ENCODE measurements at regions not wholly inside any gene's neighbourhood (a gene's known extent, or its start where the extent isn't known, plus 50 kb on each side); places are given as distances from the start of the nearest gene placed in this dataset.
"Not testable (repeated sequence)": the region's sequence is repeated elsewhere in the genome, so short reads cannot be mapped to it uniquely, and the experiment has no call there.

DNA sequence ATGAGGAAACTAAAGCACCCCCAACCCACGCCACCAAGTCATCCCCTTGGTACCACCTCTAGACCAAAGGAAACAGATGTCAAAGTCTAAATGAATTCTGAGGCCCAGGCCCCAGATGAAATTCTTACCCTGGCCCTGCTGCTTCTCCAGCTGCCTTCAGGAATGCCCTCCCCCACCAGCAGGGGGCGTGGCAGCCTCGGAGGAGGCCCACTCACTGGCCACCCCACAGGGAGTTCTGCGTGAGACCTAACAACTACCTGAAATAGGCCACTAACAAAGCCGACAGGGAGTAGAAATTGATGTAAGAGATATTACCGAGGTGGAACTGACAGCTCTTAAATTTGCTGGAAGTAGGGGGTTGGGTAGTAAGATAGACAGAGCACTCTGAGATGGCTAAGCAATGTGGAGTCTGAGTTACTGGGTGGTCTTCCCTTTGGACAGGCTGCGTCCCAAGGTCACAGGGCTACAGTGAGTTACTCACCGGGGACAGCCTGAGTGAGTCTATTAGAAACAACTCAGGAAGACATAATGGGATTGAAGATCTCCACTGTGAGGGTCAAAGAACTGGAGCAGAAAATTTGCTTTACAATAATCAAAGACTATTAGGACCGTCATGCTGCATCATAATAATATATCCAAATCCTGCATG is 240.7 kb downstream of the SHOX2 start:
- H3K27me3 Mint-ChIP-seq, result no peaks in the 10 kb centered on the region
- CTCF ChIA-PET, result interaction anchor here (0.7 to 1.9 kb wide), 4 partner anchors 12 to 666 kb away, joined by 3 to 7 read pairs (median 4); no protein-coding TSS in a partner anchor

DNA sequence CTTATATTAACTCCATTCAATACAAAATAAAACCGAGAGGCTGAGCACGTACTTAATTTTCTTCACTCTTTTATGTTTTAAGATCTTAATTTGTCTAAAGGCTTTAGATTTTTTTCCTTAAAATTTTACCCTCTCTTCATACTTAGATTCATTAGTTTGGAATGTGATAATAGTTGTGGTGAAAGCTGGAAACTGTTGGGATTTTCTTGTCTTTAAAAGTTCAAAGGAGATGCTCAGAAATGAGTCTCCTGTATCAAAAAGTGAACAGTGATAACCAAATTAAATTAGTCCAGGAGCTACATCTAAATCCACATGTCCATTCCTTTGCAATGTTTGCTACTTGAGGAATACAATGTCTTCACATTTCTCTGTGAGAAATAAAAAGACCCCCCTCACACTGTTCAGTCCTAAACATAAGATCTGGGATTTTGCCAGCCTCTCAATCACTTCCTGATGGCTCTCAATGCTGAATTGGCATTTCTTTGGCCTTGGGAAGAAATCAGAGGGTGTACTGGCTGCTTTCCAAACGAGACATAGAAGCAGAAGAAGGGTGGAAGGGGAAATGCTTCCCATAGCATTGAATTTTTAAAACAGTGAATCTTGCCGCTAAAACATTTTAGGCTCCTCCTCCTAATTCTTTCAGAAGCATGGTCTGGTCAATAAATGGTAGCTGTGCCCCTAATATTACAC is 245.0 kb downstream of the SHOX2 start:
- ChIA-PET POLR2A (no interaction called here), CTCF (no interaction called here)
- H3K9me3 Mint-ChIP-seq, result no peaks in the 10 kb centered on the region
- no peak for DNase-seq
- intact Hi-C loops (cut with micrococcal nuclease), result loop anchor here (10.0 kb wide), 1 partner anchor 674 kb away; no protein-coding TSS in a partner anchor
- no peaks in the 10 kb centered on the region for H3K27me3 Mint-ChIP-seq
- H3K4me3 Mint-ChIP-seq, result no peak overlapping the region
- H3K36me3 Mint-ChIP-seq, result no peaks in the 10 kb centered on the region
- no peaks in the 10 kb centered on the region for H3K4me1 Mint-ChIP-seq (ENCODE audit: low read depth)
- no peak overlapping the region for H3K27ac Mint-ChIP-seq

More for the DNA sequence above, 240.7 kb downstream of the SHOX2 start:
- peak; percentile 58 for DNase-seq
- Mint-ChIP-seq H3K9me3 (no peaks in the 10 kb centered on the region), H3K36me3 (no peaks in the 10 kb centered on the region), H3K27ac (no peak overlapping the region), H3K4me1 (ENCODE audit: low read depth) (no peaks in the 10 kb centered on the region), H3K4me3 (no peak overlapping the region)
- POLR2A ChIA-PET, result no interaction called here
- intact Hi-C loops (cut with micrococcal nuclease), result loop anchor here (1.0 to 10.0 kb wide), 3 partner anchors 448 to 669 kb away; no protein-coding TSS in a partner anchor

- Mint-ChIP-seq H3K36me3 (no peaks in the 10 kb centered on the region), H3K4me3 (no peak overlapping the region), H3K27ac (no peak overlapping the region), H3K9me3 (no peaks in the 10 kb centered on the region), H3K27me3 (no peaks in the 10 kb centered on the region), H3K4me1 (ENCODE audit: low read depth) (no peaks in the 10 kb centered on the region)
- intact Hi-C loops (cut with micrococcal nuclease), result no loop called here
- POLR2A ChIA-PET, result no interaction called here
- CTCF ChIA-PET, result no interaction called here
- no peak for DNase-seq
These were observed 246.7 kb downstream of the SHOX2 start for GRCh38 chr3:157859541-157859940.

DNA sequence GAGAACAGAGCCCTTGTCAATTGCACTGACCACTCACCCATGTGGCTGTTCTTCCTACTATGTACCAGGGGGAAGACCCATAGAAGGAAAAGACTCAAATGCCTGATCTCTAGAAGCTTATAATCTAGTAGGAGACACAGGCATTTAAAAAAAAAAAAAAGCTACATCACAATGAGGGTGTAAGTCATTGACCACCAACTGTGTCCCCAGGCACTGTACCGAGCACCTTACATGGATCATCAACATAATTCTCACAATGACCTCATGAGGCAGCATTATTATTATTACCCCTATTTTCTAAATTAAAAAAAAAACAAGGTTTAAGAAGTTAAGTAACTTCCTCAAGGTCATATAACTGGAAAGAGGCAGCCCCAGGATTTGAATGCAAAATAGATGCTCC is 247.4 kb downstream of the SHOX2 start:
- CTCF ChIA-PET, result no interaction called here
- Mint-ChIP-seq H3K9me3 (no peaks in the 10 kb centered on the region), H3K4me3 (no peak overlapping the region), H3K36me3 (no peaks in the 10 kb centered on the region), H3K4me1 (ENCODE audit: low read depth) (no peaks in the 10 kb centered on the region), H3K27ac (no peak overlapping the region), H3K27me3 (no peaks in the 10 kb centered on the region)
- intact Hi-C loops (cut with micrococcal nuclease), result no loop called here
- DNase-seq, result no peak
- POLR2A ChIA-PET, result no interaction called here

GRCh38 chr3:157857440-157857839 is 248.8 kb downstream of the SHOX2 start:
- Mint-ChIP-seq H3K9me3 (no peaks in the 10 kb centered on the region), H3K27me3 (no peaks in the 10 kb centered on the region), H3K27ac (no peak overlapping the region), H3K36me3 (no peaks in the 10 kb centered on the region), H3K4me3 (no peak overlapping the region), H3K4me1 (ENCODE audit: low read depth) (no peaks in the 10 kb centered on the region)
- DNase-seq, result no peak
- ChIA-PET CTCF (interaction anchor here (0.5 kb wide), 1 partner anchor 329 kb away, joined by 3 read pairs; no protein-coding TSS in a partner anchor), POLR2A (no interaction called here)
- intact Hi-C loops (cut with micrococcal nuclease), result no loop called here

- H3K4me3 Mint-ChIP-seq, result no peak overlapping the region
- no peak for DNase-seq
- no peaks in the 10 kb centered on the region for H3K9me3 Mint-ChIP-seq
- intact Hi-C loops (cut with micrococcal nuclease), result no loop called here
- H3K36me3 Mint-ChIP-seq, result no peaks in the 10 kb centered on the region
- H3K27ac Mint-ChIP-seq, result no peak overlapping the region
- CTCF ChIA-PET, result no interaction called here
- no peaks in the 10 kb centered on the region for H3K27me3 Mint-ChIP-seq
- POLR2A ChIA-PET, result no interaction called here
- H3K4me1 Mint-ChIP-seq (ENCODE audit: low read depth), result no peaks in the 10 kb centered on the region
These were observed 249.9 kb downstream of the SHOX2 start for GRCh38 chr3:157856078-157856939.

DNA sequence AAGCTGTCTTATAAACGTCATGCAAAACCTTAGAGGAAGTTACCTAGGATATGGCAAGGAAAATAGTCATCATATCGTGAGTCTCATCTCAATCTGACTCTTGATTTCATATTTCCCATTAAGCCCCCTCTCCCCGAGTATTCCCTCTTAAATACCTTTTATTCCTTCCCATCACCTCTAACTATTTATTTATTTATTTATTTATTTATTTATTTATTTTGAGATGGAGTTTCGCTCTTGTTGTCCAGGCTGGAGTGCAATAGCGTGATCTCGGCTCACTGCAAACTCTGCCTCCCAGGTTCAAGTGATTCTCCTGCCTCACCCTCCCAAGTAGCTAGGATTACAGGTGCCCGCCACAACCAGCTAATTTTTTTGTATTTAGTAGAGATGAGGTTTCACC is 260.4 kb downstream of the SHOX2 start:
- H3K27ac Mint-ChIP-seq; CTCF ChIA-PET; H3K27me3 Mint-ChIP-seq; intact Hi-C loops (cut with micrococcal nuclease); H3K9me3 Mint-ChIP-seq; H3K4me3 Mint-ChIP-seq; DNase-seq; H3K36me3 Mint-ChIP-seq; H3K4me1 Mint-ChIP-seq (ENCODE audit: low read depth); POLR2A ChIA-PET: not testable (repeated sequence)

DNA sequence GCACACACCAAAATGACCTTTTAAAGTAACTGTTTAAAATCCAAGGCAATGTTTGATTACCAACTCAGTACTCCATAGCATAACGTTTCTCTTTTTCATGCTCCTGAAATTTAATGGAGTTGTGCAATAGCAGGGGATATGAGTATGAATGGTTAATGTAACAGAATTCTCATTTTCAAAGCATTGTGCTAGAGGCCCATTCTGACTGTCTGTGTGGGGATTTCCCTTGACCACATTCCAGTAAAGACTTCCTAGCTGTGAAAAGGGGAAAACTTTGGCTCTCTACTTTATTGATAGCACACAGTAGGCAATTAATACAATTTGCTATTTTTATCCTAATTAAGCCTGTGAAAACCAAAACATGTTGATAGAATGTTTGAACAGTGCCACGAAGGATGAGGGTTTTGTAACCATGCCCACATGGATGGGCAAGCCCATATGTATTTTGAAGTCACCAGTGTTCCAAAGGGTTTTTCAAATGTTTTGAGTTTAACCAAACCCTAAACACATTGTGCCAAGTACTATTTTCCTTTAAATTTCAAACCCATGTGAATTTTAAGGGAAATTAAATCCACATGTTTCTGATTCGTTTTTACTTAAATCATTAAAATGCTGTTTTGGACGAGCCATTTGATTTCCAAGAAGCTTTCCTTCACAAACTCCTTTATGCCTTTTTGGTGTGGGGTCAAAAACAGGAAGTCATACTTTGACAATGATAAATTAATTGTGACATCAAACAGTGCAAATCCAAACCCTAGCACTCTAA is 261.2 kb downstream of the SHOX2 start:
- ChIA-PET CTCF (no interaction called here), POLR2A (no interaction called here)
- Mint-ChIP-seq H3K36me3 (no peaks in the 10 kb centered on the region), H3K9me3 (no peaks in the 10 kb centered on the region), H3K27ac (no peak overlapping the region), H3K4me3 (no peak overlapping the region), H3K27me3 (no peaks in the 10 kb centered on the region), H3K4me1 (ENCODE audit: low read depth) (no peaks in the 10 kb centered on the region)
- intact Hi-C loops (cut with micrococcal nuclease), result no loop called here
- DNase-seq, result no peak

DNA sequence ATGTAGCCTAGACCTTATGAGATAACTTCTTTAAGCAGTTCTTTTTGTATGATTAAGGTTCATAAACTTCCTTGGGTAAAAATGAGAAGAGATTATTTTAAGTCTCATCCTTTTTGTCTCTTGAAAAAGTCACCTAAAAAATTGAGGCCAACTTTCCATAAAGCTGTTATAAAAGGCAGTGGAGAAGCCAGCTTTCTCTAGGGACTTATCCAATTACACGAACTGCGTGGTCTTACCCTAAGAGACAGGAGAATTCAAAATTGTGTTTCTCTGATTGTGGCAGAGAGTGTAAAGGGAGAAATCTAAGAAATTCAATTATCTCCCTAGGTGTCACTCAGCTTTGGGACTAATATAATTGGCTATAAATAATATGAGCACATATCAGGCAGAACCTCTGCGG is 262.0 kb downstream of the SHOX2 start:
- H3K36me3 Mint-ChIP-seq, result no peaks in the 10 kb centered on the region
- POLR2A ChIA-PET, result no interaction called here
- intact Hi-C loops (cut with micrococcal nuclease), result no loop called here

DNA sequence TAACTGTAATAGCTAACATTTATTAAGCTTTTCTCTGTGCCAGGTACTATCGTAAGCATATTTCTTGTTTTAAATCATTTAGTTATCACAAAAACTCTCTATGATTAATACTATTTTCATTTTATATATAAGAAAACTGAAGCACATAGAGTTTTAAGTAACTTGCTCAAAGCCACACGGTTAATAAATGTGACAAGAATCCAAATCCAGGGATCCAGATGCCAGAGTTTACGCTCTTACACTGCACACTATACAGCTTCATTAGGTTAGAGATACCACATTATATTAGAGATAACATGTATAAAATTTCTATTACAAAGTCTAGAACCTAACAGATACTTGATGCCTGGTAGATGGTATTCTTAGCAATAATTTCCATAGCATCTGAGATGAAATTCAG is 265.2 kb downstream of the SHOX2 start:
- intact Hi-C loops (cut with micrococcal nuclease), result no loop called here

More for the DNA sequence above, 262.0 kb downstream of the SHOX2 start:
- CTCF ChIA-PET, result no interaction called here
- no peak overlapping the region for H3K4me3 Mint-ChIP-seq
- no peaks in the 10 kb centered on the region for H3K27me3 Mint-ChIP-seq
- no peak overlapping the region for H3K27ac Mint-ChIP-seq
- no peaks in the 10 kb centered on the region for H3K9me3 Mint-ChIP-seq
- no peak for DNase-seq
- no peaks in the 10 kb centered on the region for H3K4me1 Mint-ChIP-seq (ENCODE audit: low read depth)

GRCh38 chr3:157840564-157840963 is 265.7 kb downstream of the SHOX2 start:
- ChIA-PET CTCF (no interaction called here), POLR2A (no interaction called here)
- Mint-ChIP-seq H3K9me3 (no peaks in the 10 kb centered on the region), H3K27me3 (no peaks in the 10 kb centered on the region), H3K4me3 (no peak overlapping the region), H3K27ac (no peak overlapping the region), H3K4me1 (ENCODE audit: low read depth) (no peaks in the 10 kb centered on the region), H3K36me3 (no peaks in the 10 kb centered on the region)
- intact Hi-C loops (cut with micrococcal nuclease), result no loop called here
- no peak for DNase-seq

More for the DNA sequence above, 265.2 kb downstream of the SHOX2 start:
- Mint-ChIP-seq H3K9me3 (no peaks in the 10 kb centered on the region), H3K27me3 (no peaks in the 10 kb centered on the region), H3K36me3 (no peaks in the 10 kb centered on the region), H3K4me1 (ENCODE audit: low read depth) (no peaks in the 10 kb centered on the region), H3K4me3 (no peak overlapping the region), H3K27ac (no peak overlapping the region)
- ChIA-PET CTCF (no interaction called here), POLR2A (no interaction called here)
- DNase-seq, result no peak

GRCh38 chr3:157838457-157838856 is 267.8 kb downstream of the SHOX2 start:
- no peak for DNase-seq
- POLR2A ChIA-PET, result no interaction called here
- CTCF ChIA-PET, result no interaction called here
- Mint-ChIP-seq H3K27ac (no peak overlapping the region), H3K9me3 (no peaks in the 10 kb centered on the region), H3K27me3 (no peaks in the 10 kb centered on the region), H3K4me3 (no peak overlapping the region), H3K4me1 (ENCODE audit: low read depth) (no peaks in the 10 kb centered on the region), H3K36me3 (no peaks in the 10 kb centered on the region)
- intact Hi-C loops (cut with micrococcal nuclease), result no loop called here

Measured in activated CD4-positive, alpha-beta memory T cell treated with anti-CD3 and anti-CD28 coated beads for 36 hours (primary cell).